Esophagus squamous epithelium (tissue), 4 donors: ENCODE measurements at regions not wholly inside any gene's neighbourhood (a gene's known extent, or its start where the extent isn't known, plus 50 kb on each side); places are given as distances from the start of the nearest gene placed in this dataset.

Experiments used
- POLR2A ChIP-seq, 4 donors: fragments of 450-650 bp; IDR thresholded peaks; one replicate each; pipeline ENCODE4 v1.6.1; 2017; ENCODE audit warnings: antibody characterized with exemption in 4 of 4, mild to moderate bottlenecking in 4 of 4, moderate library complexity in 3 of 4
- TF ChIP-seq, protein P1 (sequence below), 6 experiments: fragments of 450-650 bp in 4 of 6; fragments of 200-600 bp in 2 of 6; sonication (generic) in 2 of 6; IDR thresholded peaks; one replicate each; pipeline ENCODE4 v1.5.1; 2016 to 2019; ENCODE audit warnings: antibody characterized with exemption in 6 of 6, mild to moderate bottlenecking in 4 of 6, moderate library complexity in 4 of 6

GRCh38 chr3:193132964-193133363, 108.1 kb upstream of the PLAAT1 start:
- TF ChIP-seq, protein P1, sequence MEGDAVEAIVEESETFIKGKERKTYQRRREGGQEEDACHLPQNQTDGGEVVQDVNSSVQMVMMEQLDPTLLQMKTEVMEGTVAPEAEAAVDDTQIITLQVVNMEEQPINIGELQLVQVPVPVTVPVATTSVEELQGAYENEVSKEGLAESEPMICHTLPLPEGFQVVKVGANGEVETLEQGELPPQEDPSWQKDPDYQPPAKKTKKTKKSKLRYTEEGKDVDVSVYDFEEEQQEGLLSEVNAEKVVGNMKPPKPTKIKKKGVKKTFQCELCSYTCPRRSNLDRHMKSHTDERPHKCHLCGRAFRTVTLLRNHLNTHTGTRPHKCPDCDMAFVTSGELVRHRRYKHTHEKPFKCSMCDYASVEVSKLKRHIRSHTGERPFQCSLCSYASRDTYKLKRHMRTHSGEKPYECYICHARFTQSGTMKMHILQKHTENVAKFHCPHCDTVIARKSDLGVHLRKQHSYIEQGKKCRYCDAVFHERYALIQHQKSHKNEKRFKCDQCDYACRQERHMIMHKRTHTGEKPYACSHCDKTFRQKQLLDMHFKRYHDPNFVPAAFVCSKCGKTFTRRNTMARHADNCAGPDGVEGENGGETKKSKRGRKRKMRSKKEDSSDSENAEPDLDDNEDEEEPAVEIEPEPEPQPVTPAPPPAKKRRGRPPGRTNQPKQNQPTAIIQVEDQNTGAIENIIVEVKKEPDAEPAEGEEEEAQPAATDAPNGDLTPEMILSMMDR (IDR thresholded peaks at IDR 0.05), result no peak
- TF ChIP-seq POLR2A (IDR thresholded peaks at IDR 0.05), result no peak
